ENCODE measurements at regions not wholly inside any gene's neighbourhood (a gene's known extent, or its start where the extent isn't known, plus 50 kb on each side); places are given as distances from the start of the nearest gene placed in this dataset.
A peak's percentile ranks its signal among the peaks of the same experiment; 100 is the strongest.

GRCh38 chr11:80365980-80366379 is 925.1 kb upstream of the TENM4 start:
- DNase-seq, result no peak

- DNase-seq, result no peak
These were observed 924.4 kb upstream of the TENM4 start for GRCh38 chr11:80365076-80365725.

GRCh38 chr11:80362563-80363340 is 921.9 kb upstream of the TENM4 start:
- DNase-seq, result no peak

- no peak for DNase-seq
These were observed 914.4 kb upstream of the TENM4 start for GRCh38 chr11:80355251-80355650.

- DNase-seq, result no peak
These were observed 909.7 kb upstream of the TENM4 start for GRCh38 chr11:80350541-80350940.

- no peak for DNase-seq
These were observed 909.2 kb upstream of the TENM4 start for GRCh38 chr11:80349997-80350396.

- no peak for DNase-seq
These were observed 905.7 kb upstream of the TENM4 start for GRCh38 chr11:80346353-80347059.

GRCh38 chr11:80343436-80343835 is 902.6 kb upstream of the TENM4 start:
- DNase-seq, result no peak

GRCh38 chr11:80338231-80338630 is 897.4 kb upstream of the TENM4 start:
- DNase-seq, result no peak

GRCh38 chr11:80331694-80332093 is 890.9 kb upstream of the TENM4 start:
- DNase-seq, result no peak

- peak; percentile 56 for DNase-seq
These were observed 889.4 kb upstream of the TENM4 start for GRCh38 chr11:80330264-80330663.

GRCh38 chr11:80328774-80329173 is 887.9 kb upstream of the TENM4 start:
- DNase-seq, result no peak

- DNase-seq, result no peak
These were observed 887.3 kb upstream of the TENM4 start for GRCh38 chr11:80327956-80328614.

- no peak for DNase-seq
These were observed 881.0 kb upstream of the TENM4 start for GRCh38 chr11:80321786-80322185.

- no peak for DNase-seq
These were observed 879.9 kb upstream of the TENM4 start for GRCh38 chr11:80320765-80321164.

- no peak for DNase-seq
These were observed 879.4 kb upstream of the TENM4 start for GRCh38 chr11:80320226-80320625.

- no peak for DNase-seq
These were observed 876.8 kb upstream of the TENM4 start for GRCh38 chr11:80317612-80318011.

- no peak for DNase-seq
These were observed 874.4 kb upstream of the TENM4 start for GRCh38 chr11:80315200-80315599.

GRCh38 chr11:80309301-80309700 is 868.5 kb upstream of the TENM4 start:
- DNase-seq, result no peak

GRCh38 chr11:80307676-80308075 is 866.8 kb upstream of the TENM4 start:
- DNase-seq, result no peak

GRCh38 chr11:80297858-80298632 is 857.2 kb upstream of the TENM4 start:
- peak; percentile 95 for DNase-seq

GRCh38 chr11:80293293-80293692 is 852.5 kb upstream of the TENM4 start:
- no peak for DNase-seq

Data from fibroblast of skin of right biceps (primary cell).